B cell (primary cell): ENCODE measurements at regions not wholly inside any gene's neighbourhood (a gene's known extent, or its start where the extent isn't known, plus 50 kb on each side); places are given as distances from the start of the nearest gene placed in this dataset.

Experiments
- ATAC-seq: fragments of 200-7000 bp; cut with Tn5 transposase; one replicate; pipeline ENCODE4 v1.10.0; 2021; ENCODE audit warnings: low read depth, mild to moderate bottlenecking, moderate number of reproducible peaks, moderate library complexity
- CTCF ChIA-PET: fragments of 350-600 bp; sonication (Branson Sonifier 250); formaldehyde crosslinking; loops from one replicate; lab custom pipeline; 2021; ENCODE audit warnings: antibody characterized with exemption, inconsistent platforms; lab: Charles Lee
- POLR2A ChIA-PET: fragments of 350-600 bp; sonication (Branson Sonifier 250); formaldehyde crosslinking; loops from one replicate; lab custom pipeline; 2021; ENCODE audit warnings: antibody characterized with exemption; lab: Charles Lee
- DNase-seq: peaks from one replicate; pipeline ENCODE4 v3.0.0; 2013
- H2AFZ ChIP-seq: 2 replicates; pipeline ENCODE4 v1.6.1; 2012; ENCODE audit warnings: mild to moderate bottlenecking, low read depth, low read length; ENCODE audit not compliant: insufficient read depth, poor library complexity, severe bottlenecking
- H3K27ac ChIP-seq, 2 donors: 1 replicate in 1 of 2; 2 replicates in 1 of 2; pipeline ENCODE4 v1.5.1; 2012 to 2013; ENCODE audit warnings: low read length in 2 of 2, mild to moderate bottlenecking in 2 of 2, moderate library complexity in 1 of 2
- H3K27me3 ChIP-seq, 4 experiments: fragments of 200-600 bp in 1 of 4; sonication (generic) in 1 of 4; replicated peaks in 1 of 4; 1 replicate in 2 of 4; 2 replicates in 2 of 4; pipeline versions ENCODE4 v1.6.1 to v1.7.0; 2013 to 2016; ENCODE audit warnings: low read length in 3 of 4, mild to moderate bottlenecking in 2 of 4, mixed read lengths in 1 of 4, moderate library complexity in 1 of 4; ENCODE audit not compliant: insufficient read depth in 4 of 4, control insufficient read depth in 3 of 4; ENCODE audit errors: control extremely low read depth in 1 of 4
- H3K36me3 ChIP-seq, 2 experiments: replicated peaks in 1 of 2; 1 replicate in 1 of 2; 2 replicates in 1 of 2; pipeline versions ENCODE4 v1.6.1 to v1.7.1; 2013; ENCODE audit warnings: low read length in 1 of 2; ENCODE audit not compliant: insufficient read depth in 2 of 2, control insufficient read depth in 1 of 2; ENCODE audit errors: control extremely low read depth in 1 of 2, extremely low read depth in 1 of 2
- H3K4me1 ChIP-seq, 2 donors: fragments of 200-600 bp in 1 of 2; sonication (generic) in 1 of 2; 1 replicate in 1 of 2; 2 replicates in 1 of 2; pipeline versions ENCODE4 v1.5.1 to v1.6.1; 2013 to 2017; ENCODE audit warnings: low read length in 2 of 2; ENCODE audit not compliant: control insufficient read depth in 2 of 2, insufficient read depth in 2 of 2
- H3K4me2 ChIP-seq: replicated peaks from 2 replicates; pipeline ENCODE3; 2012; ENCODE audit warnings: mild to moderate bottlenecking, low read depth, low read length; ENCODE audit not compliant: poor library complexity, severe bottlenecking
- H3K4me3 ChIP-seq, 5 experiments: fragments of 200-600 bp in 1 of 5; sonication (generic) in 1 of 5; 1 replicate in 3 of 5; 2 replicates in 2 of 5; pipeline versions ENCODE4 v1.5.1 to v1.7.0; 2011 to 2016; ENCODE audit warnings: low read length in 4 of 5, mild to moderate bottlenecking in 4 of 5, low read depth in 2 of 5, control low read depth in 1 of 5, moderate library complexity in 1 of 5; ENCODE audit not compliant: insufficient read depth in 1 of 5; ENCODE audit errors: control extremely low read depth in 1 of 5, extremely low read depth in 1 of 5
- H3K79me2 ChIP-seq: fragments of 200-600 bp; sonication (generic); one replicate; pipeline ENCODE4 v1.6.0; 2016; ENCODE audit warnings: low read length; ENCODE audit not compliant: control insufficient read depth, insufficient read depth
- H3K9ac ChIP-seq: fragments of 200-600 bp; sonication (generic); 2 replicates; pipeline ENCODE4 v1.6.1; 2017; ENCODE audit warnings: mild to moderate bottlenecking, low read length, moderate library complexity
- H3K9me3 ChIP-seq, 3 donors: one replicate each; pipeline versions ENCODE4 v1.6.1 to v1.7.1; 2013; ENCODE audit warnings: low read length in 2 of 3; ENCODE audit not compliant: control insufficient read depth in 2 of 3, insufficient read depth in 1 of 3; ENCODE audit errors: control extremely low read depth in 1 of 3
- H4K20me1 ChIP-seq: 2 replicates; pipeline ENCODE4 v1.6.0; 2012; ENCODE audit warnings: mild to moderate bottlenecking, low read length; ENCODE audit not compliant: insufficient read depth, control insufficient read depth, poor library complexity, severe bottlenecking
- H3K27ac Mint-ChIP-seq: one replicate; pipeline ENCODE4 v1.8.0; 2021; ENCODE audit warnings: mixed read lengths
- H3K27me3 Mint-ChIP-seq: one replicate; pipeline ENCODE4 v1.8.0; 2021; ENCODE audit warnings: mixed read lengths
- H3K4me1 Mint-ChIP-seq: one replicate; pipeline ENCODE4 v1.8.0; 2021; ENCODE audit warnings: mixed read lengths
- H3K4me3 Mint-ChIP-seq: one replicate; pipeline ENCODE4 v1.8.0; 2021; ENCODE audit warnings: mixed read lengths
- H3K9me3 Mint-ChIP-seq: one replicate; pipeline ENCODE4 v1.8.0; 2022; ENCODE audit warnings: mixed read lengths; ENCODE audit not compliant: insufficient read depth
- CTCF ChIP-seq: fragments of 200-600 bp; IDR thresholded peaks from one replicate; pipeline ENCODE4 v1.8.0; 2022; ENCODE audit warnings: antibody characterized with exemption, mild to moderate bottlenecking
- EZH2 ChIP-seq: IDR thresholded peaks from 2 replicates; pipeline ENCODE4 v1.6.1; 2012; ENCODE audit warnings: borderline replicate concordance, low read depth, mild to moderate bottlenecking, moderate library complexity, low read length; ENCODE audit not compliant: insufficient read depth, poor library complexity, severe bottlenecking
- WGBS: methylation state at CpG from one replicate; pipeline ENCODE4 v1.1.5; 2013; ENCODE audit warnings: missing lambda C conversion rate; ENCODE audit not compliant: insufficient coverage; 5-methylcytosine and 5-hydroxymethylcytosine counted together
- intact Hi-C: fragments of 100-400 bp; cut with micrococcal nuclease; formaldehyde crosslinking; loops from one replicate; pipeline ENCODE4 v1.10.0; 2022

DNA sequence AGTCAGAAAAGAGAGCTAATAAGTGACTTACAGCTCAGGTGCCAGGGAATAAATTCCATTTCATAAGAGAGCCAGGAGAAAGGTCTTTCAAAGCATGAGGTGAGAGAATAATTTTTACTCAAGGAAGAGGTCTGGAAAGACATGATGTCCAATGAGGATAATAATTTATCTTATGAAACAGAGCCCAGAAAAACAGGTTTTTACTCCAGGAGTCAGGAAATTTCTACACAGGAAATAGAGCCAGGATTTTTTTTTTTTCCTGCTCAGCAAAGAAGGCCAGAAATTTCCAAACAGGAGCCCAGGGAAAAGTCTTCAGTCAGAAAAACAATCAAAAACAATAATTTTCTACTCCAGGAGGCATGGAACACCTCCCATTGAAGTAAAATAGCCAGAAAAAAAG, 1185.7 kb upstream of the TSPY4 start:
- no peak overlapping the region for H3K4me3 Mint-ChIP-seq
- H3K27ac Mint-ChIP-seq, result no peak overlapping the region
- ATAC-seq (no peak), DNase-seq (no peak)
- no peaks in the 10 kb centered on the region for H3K9me3 ChIP-seq
- no peak overlapping the region for H3K27ac ChIP-seq
- no peaks in the 10 kb centered on the region for H4K20me1 ChIP-seq
- no peaks in the 10 kb centered on the region for H3K36me3 ChIP-seq
- ChIA-PET CTCF (no interaction called here), POLR2A (no interaction called here)
- no peaks in the 10 kb centered on the region for H3K27me3 ChIP-seq
- TF ChIP-seq EZH2 (no peak), CTCF (no peak)
- H3K4me1 Mint-ChIP-seq, result no peaks in the 10 kb centered on the region
- H3K4me3 ChIP-seq, result no peak overlapping the region
- intact Hi-C loops, result no loop called here
- H3K79me2 ChIP-seq, result no peaks in the 10 kb centered on the region
- no peak overlapping the region for H2AFZ ChIP-seq
- H3K9me3 Mint-ChIP-seq, result no peaks in the 10 kb centered on the region
- no peaks in the 10 kb centered on the region for H3K4me1 ChIP-seq
- H3K27me3 Mint-ChIP-seq, result no peaks in the 10 kb centered on the region
- H3K4me2 ChIP-seq, result no peak overlapping the region
- H3K9ac ChIP-seq, result no peak overlapping the region

GRCh38 chrY:8128578-8128977, 1208.7 kb upstream of the TSPY4 start:
- H2AFZ ChIP-seq, result no peak overlapping the region
- H3K9ac ChIP-seq, result no peak overlapping the region
- no peaks in the 10 kb centered on the region for H3K27me3 ChIP-seq
- H3K9me3 ChIP-seq, result peaks cover 0 to 4% (median 0%) of the 10 kb centered on the region in 3 donors
- H4K20me1 ChIP-seq, result no peaks in the 10 kb centered on the region
- TF ChIP-seq EZH2, result no peak
- TF ChIP-seq CTCF, result no peak
- no peak overlapping the region for H3K27ac Mint-ChIP-seq
- H3K4me1 Mint-ChIP-seq, result no peaks in the 10 kb centered on the region
- H3K4me1 ChIP-seq, result no peaks in the 10 kb centered on the region
- H3K27me3 Mint-ChIP-seq, result no peaks in the 10 kb centered on the region
- no peaks in the 10 kb centered on the region for H3K36me3 ChIP-seq
- no peak for DNase-seq
- intact Hi-C loops, result no loop called here
- no peaks in the 10 kb centered on the region for H3K9me3 Mint-ChIP-seq
- no peaks in the 10 kb centered on the region for H3K79me2 ChIP-seq
- H3K4me3 ChIP-seq, result no peak overlapping the region
- no peak for ATAC-seq
- no peak overlapping the region for H3K4me2 ChIP-seq
- WGBS, result 93% methylated on average over 10 of the region's 23 CpGs
- CTCF ChIA-PET, result no interaction called here
- POLR2A ChIA-PET, result no interaction called here
- H3K27ac ChIP-seq, result no peak overlapping the region
- H3K4me3 Mint-ChIP-seq, result no peak overlapping the region
